ENCODE measurements at regions not wholly inside any gene's neighbourhood (a gene's known extent, or its start where the extent isn't known, plus 50 kb on each side); places are given as distances from the start of the nearest gene placed in this dataset.

DNA sequence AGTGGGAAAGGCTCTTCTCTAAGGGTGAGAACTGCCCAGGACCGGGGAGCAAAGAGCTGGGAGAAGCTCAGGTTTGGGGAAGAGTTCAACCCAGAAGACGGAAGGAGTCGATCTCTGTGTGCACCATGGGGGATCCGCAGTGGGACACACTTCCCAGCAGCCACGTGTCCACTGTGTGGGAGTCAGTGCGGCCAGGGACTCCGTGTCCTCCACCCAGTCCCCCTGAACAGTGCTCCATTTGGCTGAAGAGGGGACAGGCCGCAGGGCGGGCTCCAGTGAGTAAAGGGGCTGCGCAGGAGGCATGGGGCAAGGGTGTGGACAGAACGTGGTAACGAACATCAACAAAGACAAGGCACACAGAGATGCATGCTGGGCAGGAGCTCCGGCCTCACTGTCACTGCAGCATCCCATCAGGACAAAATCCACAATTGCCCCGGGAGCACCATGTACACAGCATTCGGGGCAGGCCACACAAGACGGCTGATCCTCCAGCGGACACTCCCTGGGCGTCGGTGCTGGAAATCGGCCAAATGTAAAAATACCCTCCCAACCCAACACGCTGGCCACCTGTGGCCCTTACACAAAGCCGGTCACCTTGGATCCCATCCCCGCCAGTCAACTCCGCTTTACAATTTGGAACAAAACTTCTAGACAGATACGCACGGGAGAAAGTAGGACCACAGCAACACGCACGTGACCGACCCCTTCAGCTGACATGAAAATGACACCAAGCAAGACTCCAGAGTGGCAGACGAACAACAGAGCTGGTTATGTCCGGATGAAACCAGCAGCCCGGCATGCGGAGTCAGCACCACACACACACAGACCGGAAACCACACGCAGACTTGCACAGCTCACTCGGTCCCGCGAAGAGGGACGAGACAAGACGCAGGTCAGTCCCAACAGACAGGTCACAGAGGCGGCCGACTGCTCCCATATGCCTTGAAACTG is 366.8 kb downstream of the SHANK2 start:
- no peak for DNase-seq (ENCODE audit: low read depth)
- H3K4me3 ChIP-seq (ENCODE audit: low read length): no peak overlapping the region
- TF ChIP-seq, protein P1, sequence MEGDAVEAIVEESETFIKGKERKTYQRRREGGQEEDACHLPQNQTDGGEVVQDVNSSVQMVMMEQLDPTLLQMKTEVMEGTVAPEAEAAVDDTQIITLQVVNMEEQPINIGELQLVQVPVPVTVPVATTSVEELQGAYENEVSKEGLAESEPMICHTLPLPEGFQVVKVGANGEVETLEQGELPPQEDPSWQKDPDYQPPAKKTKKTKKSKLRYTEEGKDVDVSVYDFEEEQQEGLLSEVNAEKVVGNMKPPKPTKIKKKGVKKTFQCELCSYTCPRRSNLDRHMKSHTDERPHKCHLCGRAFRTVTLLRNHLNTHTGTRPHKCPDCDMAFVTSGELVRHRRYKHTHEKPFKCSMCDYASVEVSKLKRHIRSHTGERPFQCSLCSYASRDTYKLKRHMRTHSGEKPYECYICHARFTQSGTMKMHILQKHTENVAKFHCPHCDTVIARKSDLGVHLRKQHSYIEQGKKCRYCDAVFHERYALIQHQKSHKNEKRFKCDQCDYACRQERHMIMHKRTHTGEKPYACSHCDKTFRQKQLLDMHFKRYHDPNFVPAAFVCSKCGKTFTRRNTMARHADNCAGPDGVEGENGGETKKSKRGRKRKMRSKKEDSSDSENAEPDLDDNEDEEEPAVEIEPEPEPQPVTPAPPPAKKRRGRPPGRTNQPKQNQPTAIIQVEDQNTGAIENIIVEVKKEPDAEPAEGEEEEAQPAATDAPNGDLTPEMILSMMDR (IDR thresholded peaks at IDR 0.05; ENCODE audit: insufficient read depth, low read depth, low read length, missing control alignments): no peak

DNA sequence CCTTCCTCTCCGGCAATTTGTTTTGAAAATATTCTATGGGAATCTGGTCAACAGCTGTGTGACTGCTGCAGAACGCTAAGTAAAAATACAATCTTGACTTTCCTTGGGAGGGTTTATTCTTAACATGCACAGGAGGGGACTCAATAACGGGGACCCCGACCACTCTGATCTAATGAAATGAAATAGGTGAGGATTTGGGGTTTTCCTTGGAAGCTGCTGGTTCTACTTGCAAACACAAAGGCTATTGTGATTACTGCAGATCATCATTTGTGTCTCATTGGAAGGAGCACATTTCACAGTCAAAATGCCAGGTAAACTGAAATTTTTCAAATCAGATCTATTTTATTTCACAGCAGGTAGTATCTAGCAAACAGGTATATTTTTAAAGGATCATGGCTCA is 366.1 kb downstream of the SHANK2 start:
- H3K4me3 ChIP-seq (ENCODE audit: low read length): no peak overlapping the region
- no peak for DNase-seq (ENCODE audit: low read depth)

GRCh38 chr11:70886676-70887541 is 365.5 kb downstream of the SHANK2 start:
- TF ChIP-seq, protein P1 (IDR thresholded peaks at IDR 0.05; ENCODE audit: insufficient read depth, low read depth, low read length, missing control alignments): no peak
- DNase-seq (ENCODE audit: low read depth): no peak
- H3K4me3 ChIP-seq (ENCODE audit: low read length): no peak overlapping the region

More for the DNA sequence above, 366.1 kb downstream of the SHANK2 start:
- TF ChIP-seq, protein P1 (IDR thresholded peaks at IDR 0.05; ENCODE audit: insufficient read depth, low read depth, low read length, missing control alignments): no peak

- TF ChIP-seq, protein P1 (IDR thresholded peaks at IDR 0.05; ENCODE audit: insufficient read depth, low read depth, low read length, missing control alignments): no peak
- no peak for DNase-seq (ENCODE audit: low read depth)
- no peak overlapping the region for H3K4me3 ChIP-seq (ENCODE audit: low read length)
Measured at GRCh38 chr11:70887542-70887827, 364.9 kb downstream of the SHANK2 start.

GRCh38 chr11:70888061-70888460 is 364.3 kb downstream of the SHANK2 start:
- TF ChIP-seq, protein P1 (IDR thresholded peaks at IDR 0.05; ENCODE audit: insufficient read depth, low read depth, low read length, missing control alignments): no peak
- H3K4me3 ChIP-seq (ENCODE audit: low read length): no peak overlapping the region
- DNase-seq (ENCODE audit: low read depth): no peak

DNA sequence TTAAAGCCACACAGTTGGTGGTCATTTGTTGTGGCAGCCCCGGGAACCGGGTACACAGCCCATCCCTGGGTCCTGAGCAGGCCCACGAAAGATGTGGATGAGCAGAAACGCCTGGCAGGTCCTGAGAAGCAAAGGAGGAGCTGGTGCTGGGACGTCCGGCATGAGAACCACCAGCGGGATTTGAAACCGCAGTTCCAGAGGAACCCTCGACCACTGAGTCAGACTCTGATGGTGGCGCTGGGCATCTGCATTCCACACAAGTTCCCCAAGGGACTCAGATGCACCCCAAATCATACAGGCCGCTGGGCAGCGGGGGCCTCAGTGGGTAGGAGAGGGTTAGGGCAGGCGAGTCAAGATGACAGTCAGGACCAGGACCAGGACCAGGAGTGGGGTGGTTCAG is 363.0 kb downstream of the SHANK2 start:
- DNase-seq (ENCODE audit: low read depth): no peak
- TF ChIP-seq, protein P1 (IDR thresholded peaks at IDR 0.05; ENCODE audit: insufficient read depth, low read depth, low read length, missing control alignments): no peak
- no peak overlapping the region for H3K4me3 ChIP-seq (ENCODE audit: low read length)

Data from epithelial cell of esophagus (primary cell).